Astrocyte (in vitro differentiated cells and primary cell): ENCODE measurements at regions not wholly inside any gene's neighbourhood (a gene's known extent, or its start where the extent isn't known, plus 50 kb on each side); places are given as distances from the start of the nearest gene placed in this dataset.

ENCODE experiments used
- DNase-seq: peaks from one replicate; pipeline ENCODE4 v3.0.0-alpha.2; 2010; ENCODE audit warnings: low read depth
- FAIRE-seq: peaks from 2 replicates; lab custom pipeline; 2011; peaks lifted over from hg19 to GRCh38; lab: Jason Lieb, UNC
- H2AFZ ChIP-seq: 2 replicates; pipeline ENCODE4 v1.6.0; 2012; ENCODE audit warnings: low read depth, low read length, inconsistent platforms
- H3K27ac ChIP-seq: 2 replicates; pipeline ENCODE4 v1.5.1; 2011; ENCODE audit warnings: low read depth, low read length, inconsistent platforms
- H3K27me3 ChIP-seq: 2 replicates; pipeline ENCODE4 v1.6.0; 2011; ENCODE audit warnings: low read length, inconsistent platforms; ENCODE audit not compliant: insufficient read depth
- H3K36me3 ChIP-seq: 2 replicates; pipeline ENCODE4 v1.5.1; 2011; ENCODE audit warnings: low read length, inconsistent platforms; ENCODE audit not compliant: insufficient read depth
- H3K4me1 ChIP-seq: 2 replicates; pipeline ENCODE4 v1.5.1; 2011; ENCODE audit warnings: low read length, inconsistent platforms; ENCODE audit not compliant: insufficient read depth
- H3K4me2 ChIP-seq: 2 replicates; pipeline ENCODE4 v1.6.0; 2012; ENCODE audit warnings: low read length, inconsistent platforms
- H3K4me3 ChIP-seq: 2 replicates; pipeline ENCODE4 v1.5.1; 2011; ENCODE audit warnings: low read depth, mild to moderate bottlenecking, low read length, inconsistent platforms; ENCODE audit not compliant: insufficient read depth
- H3K79me2 ChIP-seq: 2 replicates; pipeline ENCODE4 v1.6.0; 2012; ENCODE audit warnings: mild to moderate bottlenecking, low read length, inconsistent platforms; ENCODE audit not compliant: insufficient read depth
- H3K9ac ChIP-seq: 2 replicates; pipeline ENCODE4 v1.6.0; 2012; ENCODE audit warnings: mild to moderate bottlenecking, low read length, inconsistent platforms
- H3K9me3 ChIP-seq: 2 replicates; pipeline ENCODE4 v1.5.1; 2012; ENCODE audit warnings: low read depth, mild to moderate bottlenecking, low read length, inconsistent platforms; ENCODE audit not compliant: insufficient read depth
- H4K20me1 ChIP-seq: 2 replicates; pipeline ENCODE4 v1.6.0; 2012; ENCODE audit warnings: low read length, inconsistent platforms; ENCODE audit not compliant: insufficient read depth
- H3K27ac Mint-ChIP-seq: one replicate; pipeline ENCODE4 v1.8.0; 2021; ENCODE audit warnings: mild to moderate bottlenecking, mixed read lengths; ENCODE audit not compliant: unreplicated experiment
- H3K27me3 Mint-ChIP-seq: one replicate; pipeline ENCODE4 v1.8.0; 2021; ENCODE audit warnings: low read depth, mixed read lengths; ENCODE audit not compliant: unreplicated experiment
- H3K36me3 Mint-ChIP-seq: one replicate; pipeline ENCODE4 v1.8.0; 2021; ENCODE audit warnings: low read depth, mixed read lengths; ENCODE audit not compliant: unreplicated experiment
- H3K4me1 Mint-ChIP-seq: one replicate; pipeline ENCODE4 v1.8.0; 2021; ENCODE audit warnings: low read depth, mixed read lengths; ENCODE audit not compliant: unreplicated experiment
- H3K4me3 Mint-ChIP-seq: one replicate; pipeline ENCODE4 v1.8.0; 2021; ENCODE audit warnings: mild to moderate bottlenecking, moderate library complexity, mixed read lengths; ENCODE audit not compliant: unreplicated experiment
- H3K9me3 Mint-ChIP-seq: one replicate; pipeline ENCODE4 v1.8.0; 2021; ENCODE audit warnings: mild to moderate bottlenecking, mixed read lengths; ENCODE audit not compliant: unreplicated experiment
- EZH2 ChIP-seq: IDR thresholded peaks from 2 replicates; pipeline ENCODE4 v1.6.1; 2012; ENCODE audit warnings: mild to moderate bottlenecking, low read length, inconsistent platforms; ENCODE audit not compliant: insufficient read depth
- TF ChIP-seq, protein P1 (sequence below): IDR thresholded peaks from 2 replicates; pipeline ENCODE4 v1.5.1; 2011; ENCODE audit warnings: low read depth, mild to moderate bottlenecking, inconsistent platforms, low read length, moderate library complexity; ENCODE audit not compliant: insufficient read depth

DNA sequence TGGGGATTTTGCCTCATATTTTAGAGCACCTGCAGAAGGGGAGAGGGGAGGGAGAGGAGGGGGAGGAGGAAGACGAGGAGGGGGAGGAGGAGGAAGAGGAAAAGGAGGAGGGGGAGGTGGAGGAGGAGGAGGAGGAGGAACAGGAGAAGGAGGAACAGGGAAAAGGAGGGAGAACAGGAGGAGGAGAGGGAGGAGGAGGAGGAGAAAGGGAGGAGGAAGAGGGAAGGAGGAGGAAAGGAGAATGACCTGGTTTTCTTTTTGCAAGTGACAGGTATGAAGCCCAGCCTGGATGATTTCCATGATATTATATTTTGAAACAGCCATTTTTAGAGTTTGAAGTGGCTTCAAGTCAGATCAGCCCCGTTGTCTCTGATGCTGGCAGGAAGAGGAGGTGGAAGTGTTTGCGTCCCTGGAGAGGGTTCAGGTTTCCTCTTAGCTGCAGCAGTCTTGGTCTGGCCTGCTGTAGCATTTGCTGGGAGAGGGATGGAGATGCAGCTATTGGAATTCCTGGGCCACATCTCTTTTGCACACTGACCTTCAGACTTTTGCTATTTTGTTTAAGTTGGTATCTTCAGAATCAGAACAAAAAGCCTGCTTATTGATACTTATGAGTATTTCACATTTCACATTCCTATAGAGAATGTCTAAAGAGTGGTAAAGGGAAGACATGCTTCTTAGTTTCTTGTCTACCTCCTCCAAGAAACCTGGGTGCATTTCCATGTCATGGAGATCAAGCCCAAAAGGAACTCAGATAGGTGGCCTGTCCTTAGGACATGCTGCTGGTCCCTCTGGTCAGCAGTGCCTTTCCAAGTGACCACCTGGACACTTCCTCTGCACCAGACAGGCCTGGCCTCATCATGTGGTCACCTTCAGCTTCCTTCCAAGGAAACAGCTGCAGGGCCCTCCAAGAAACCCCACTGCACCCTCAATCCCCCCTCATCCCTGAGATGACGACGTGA lies 54.3 kb upstream of the IYD start:
- Histone ChIP-seq H3K4me3 (no peak overlapping the region), H4K20me1 (no peaks in the 10 kb centered on the region), H3K79me2 (no peaks in the 10 kb centered on the region), H3K4me2 (no peak overlapping the region), H3K9me3 (no peaks in the 10 kb centered on the region), H3K27ac (no peak overlapping the region), H3K4me1 (no peaks in the 10 kb centered on the region), H3K36me3 (no peaks in the 10 kb centered on the region), H3K9ac (no peak overlapping the region), H3K27me3 (no peaks in the 10 kb centered on the region), H2AFZ (no peak overlapping the region)
- DNase-seq (no peak), FAIRE-seq (no peak)
- H3K27ac Mint-ChIP-seq, result no peak overlapping the region
- peaks cover 38% of the 10 kb centered on the region for H3K27me3 Mint-ChIP-seq
- peaks cover 2% of the 10 kb centered on the region for H3K36me3 Mint-ChIP-seq
- no peak overlapping the region for H3K4me3 Mint-ChIP-seq
- peaks cover 6% of the 10 kb centered on the region for H3K4me1 Mint-ChIP-seq
- H3K9me3 Mint-ChIP-seq, result peaks cover 6% of the 10 kb centered on the region
- TF ChIP-seq EZH2, result no peak
- TF ChIP-seq, protein P1, sequence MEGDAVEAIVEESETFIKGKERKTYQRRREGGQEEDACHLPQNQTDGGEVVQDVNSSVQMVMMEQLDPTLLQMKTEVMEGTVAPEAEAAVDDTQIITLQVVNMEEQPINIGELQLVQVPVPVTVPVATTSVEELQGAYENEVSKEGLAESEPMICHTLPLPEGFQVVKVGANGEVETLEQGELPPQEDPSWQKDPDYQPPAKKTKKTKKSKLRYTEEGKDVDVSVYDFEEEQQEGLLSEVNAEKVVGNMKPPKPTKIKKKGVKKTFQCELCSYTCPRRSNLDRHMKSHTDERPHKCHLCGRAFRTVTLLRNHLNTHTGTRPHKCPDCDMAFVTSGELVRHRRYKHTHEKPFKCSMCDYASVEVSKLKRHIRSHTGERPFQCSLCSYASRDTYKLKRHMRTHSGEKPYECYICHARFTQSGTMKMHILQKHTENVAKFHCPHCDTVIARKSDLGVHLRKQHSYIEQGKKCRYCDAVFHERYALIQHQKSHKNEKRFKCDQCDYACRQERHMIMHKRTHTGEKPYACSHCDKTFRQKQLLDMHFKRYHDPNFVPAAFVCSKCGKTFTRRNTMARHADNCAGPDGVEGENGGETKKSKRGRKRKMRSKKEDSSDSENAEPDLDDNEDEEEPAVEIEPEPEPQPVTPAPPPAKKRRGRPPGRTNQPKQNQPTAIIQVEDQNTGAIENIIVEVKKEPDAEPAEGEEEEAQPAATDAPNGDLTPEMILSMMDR, result no peak

DNA sequence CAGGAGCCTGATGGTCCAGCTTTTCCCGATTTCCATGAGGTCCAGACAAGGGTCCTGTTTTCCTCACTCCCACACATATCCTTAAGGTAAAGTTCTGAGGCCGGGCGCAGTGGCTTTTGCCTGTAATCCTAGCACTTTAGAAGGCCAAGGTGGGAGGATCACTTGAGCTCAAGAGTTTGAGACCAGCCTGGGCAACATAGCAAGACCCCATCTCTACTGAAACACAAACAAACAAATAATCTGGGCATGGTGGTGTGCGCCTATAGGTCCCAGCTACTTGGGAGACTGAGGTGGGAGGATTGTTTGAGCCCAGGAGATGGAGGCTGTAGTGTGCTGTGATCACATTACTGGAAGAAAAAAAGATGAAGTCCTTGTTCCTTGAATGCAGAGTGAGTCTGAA lies 53.2 kb upstream of the IYD start:
- no peak overlapping the region for H3K27ac ChIP-seq
- peaks cover 2% of the 10 kb centered on the region for H3K4me1 Mint-ChIP-seq
- peaks cover 36% of the 10 kb centered on the region for H3K27me3 Mint-ChIP-seq
- H3K27ac Mint-ChIP-seq, result no peak overlapping the region
- no peaks in the 10 kb centered on the region for H3K36me3 ChIP-seq
- FAIRE-seq (no peak), DNase-seq (no peak)
- H3K9ac ChIP-seq, result no peak overlapping the region
- H3K4me2 ChIP-seq, result no peak overlapping the region
- peaks cover 2% of the 10 kb centered on the region for H3K36me3 Mint-ChIP-seq
- no peak overlapping the region for H2AFZ ChIP-seq
- H3K4me3 ChIP-seq, result no peak overlapping the region
- no peak overlapping the region for H3K4me3 Mint-ChIP-seq
- no peaks in the 10 kb centered on the region for H3K27me3 ChIP-seq
- TF ChIP-seq, protein P1, result no peak
- TF ChIP-seq EZH2, result no peak
- H3K9me3 Mint-ChIP-seq, result peaks cover 6% of the 10 kb centered on the region
- no peaks in the 10 kb centered on the region for H3K4me1 ChIP-seq
- H3K79me2 ChIP-seq, result no peaks in the 10 kb centered on the region
- no peaks in the 10 kb centered on the region for H3K9me3 ChIP-seq
- H4K20me1 ChIP-seq, result no peaks in the 10 kb centered on the region

DNA sequence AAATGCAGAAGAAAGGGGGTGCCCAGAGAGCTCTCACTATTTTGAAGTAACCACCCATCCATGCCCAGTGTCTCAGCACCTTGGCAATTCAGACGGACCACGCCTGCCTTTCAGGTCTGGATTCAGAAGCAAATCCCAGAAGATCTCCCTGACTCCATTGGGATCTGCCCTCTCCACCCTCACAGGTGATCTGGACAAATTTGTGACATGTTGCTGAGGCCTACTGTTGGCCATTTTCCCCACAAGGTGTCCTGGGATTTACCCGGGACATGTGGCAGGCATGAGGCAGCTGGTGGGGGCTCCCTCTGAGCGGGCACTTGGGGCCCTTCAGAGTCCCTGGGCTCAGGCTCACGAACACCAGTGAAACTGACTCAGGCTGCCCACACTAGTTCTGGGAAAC lies 51.9 kb upstream of the IYD start:
- no peak overlapping the region for H3K4me3 Mint-ChIP-seq
- Histone ChIP-seq H3K79me2 (no peaks in the 10 kb centered on the region), H3K27me3 (peaks cover 2% of the 10 kb centered on the region), H3K27ac (no peak overlapping the region), H3K4me1 (no peaks in the 10 kb centered on the region), H4K20me1 (no peaks in the 10 kb centered on the region), H2AFZ (no peak overlapping the region), H3K9me3 (no peaks in the 10 kb centered on the region), H3K36me3 (no peaks in the 10 kb centered on the region), H3K9ac (no peak overlapping the region), H3K4me3 (no peak overlapping the region), H3K4me2 (no peak overlapping the region)
- H3K27ac Mint-ChIP-seq, result peak overlapping the region; percentile 66
- peaks cover 2% of the 10 kb centered on the region for H3K4me1 Mint-ChIP-seq
- no peak for FAIRE-seq
- DNase-seq, result no peak
- H3K36me3 Mint-ChIP-seq, result peaks cover 2% of the 10 kb centered on the region
- TF ChIP-seq, protein P1, result no peak
- no peak for TF ChIP-seq EZH2
- peaks cover 6% of the 10 kb centered on the region for H3K9me3 Mint-ChIP-seq
- H3K27me3 Mint-ChIP-seq, result peaks cover 45% of the 10 kb centered on the region
